Spleen (tissue), 11 donors: ENCODE measurements at regions not wholly inside any gene's neighbourhood (a gene's known extent, or its start where the extent isn't known, plus 50 kb on each side); places are given as distances from the start of the nearest gene placed in this dataset.

Source experiments
- DNase-seq: peaks from one replicate; pipeline ENCODE4 v3.0.0-alpha.2; 2020
- H3K27ac ChIP-seq, 8 donors: fragments of 200-600 bp; sonication (generic) in 7 of 8; 1 replicate in 4 of 8; 2 replicates in 4 of 8; pipeline versions ENCODE4 v1.5.0 to v1.8.0; 2016 to 2021; ENCODE audit warnings: inconsistent platforms in 4 of 8, mild to moderate bottlenecking in 4 of 8, moderate library complexity in 1 of 8
- H3K27me3 ChIP-seq, 7 donors: fragments of 200-600 bp; sonication (generic) in 6 of 7; replicated peaks in 1 of 7; 1 replicate in 4 of 7; 2 replicates in 3 of 7; pipeline versions ENCODE4 v1.5.0 to v1.8.0; 2016 to 2021; ENCODE audit warnings: inconsistent platforms in 3 of 7, mild to moderate bottlenecking in 1 of 7
- H3K36me3 ChIP-seq, 6 donors: fragments of 200-600 bp; sonication (generic) in 5 of 6; 1 replicate in 4 of 6; 2 replicates in 2 of 6; pipeline versions ENCODE4 v1.5.0 to v1.8.0; 2016 to 2021; ENCODE audit warnings: inconsistent platforms in 2 of 6
- H3K4me1 ChIP-seq, 6 donors: fragments of 200-600 bp; sonication (generic) in 5 of 6; 1 replicate in 3 of 6; 2 replicates in 3 of 6; pipeline versions ENCODE4 v1.5.0 to v1.8.0; 2016 to 2021; ENCODE audit warnings: inconsistent platforms in 3 of 6
- H3K4me3 ChIP-seq, 8 donors: fragments of 200-600 bp; sonication (generic) in 7 of 8; 1 replicate in 4 of 8; 2 replicates in 4 of 8; pipeline versions ENCODE4 v1.5.0 to v1.8.0; 2016 to 2021; ENCODE audit warnings: inconsistent platforms in 4 of 8, mild to moderate bottlenecking in 4 of 8, moderate library complexity in 2 of 8
- H3K9me3 ChIP-seq, 8 donors: fragments of 200-600 bp; sonication (generic) in 7 of 8; 1 replicate in 4 of 8; 2 replicates in 4 of 8; pipeline versions ENCODE4 v1.5.0 to v1.8.0; 2016 to 2021; ENCODE audit warnings: inconsistent platforms in 4 of 8
- POLR2A ChIP-seq, 3 donors: fragments of 450-650 bp; IDR thresholded peaks; one replicate each; pipeline ENCODE4 v1.5.1; 2017; ENCODE audit warnings: antibody characterized with exemption in 3 of 3, mild to moderate bottlenecking in 1 of 3
- POLR2AphosphoS5 ChIP-seq, 3 donors: sonication (generic); formaldehyde crosslinking; IDR thresholded peaks; one replicate each; pipeline ENCODE4 v1.5.1; 2017; ENCODE audit warnings: antibody characterized with exemption in 3 of 3
- WGBS, 5 donors: extraction: QIAGEN DNeasy Blood & Tissue Kit in 3 of 5; methylation state at CpG; one replicate each; pipeline versions ENCODE4 v1.1.5 to v1.1.7; 2013 to 2018; 5-methylcytosine and 5-hydroxymethylcytosine counted together
- intact Hi-C: fragments of 100-400 bp; cut with DNase I; formaldehyde crosslinking; loops from one replicate; pipeline ENCODE4 v1.15.0; 2023; ENCODE audit warnings: low total_unique reads
- TF ChIP-seq, protein P1 (sequence below), 11 experiments: fragments of 200-600 bp in 7 of 11; fragments of 450-650 bp in 4 of 11; sonication (generic) in 4 of 11; IDR thresholded peaks in 8 of 11; conservative IDR thresholded peaks in 3 of 11; 1 replicate in 7 of 11; 2 replicates in 4 of 11; pipeline versions ENCODE4 v1.4.0 to v1.8.0; 2016 to 2021; ENCODE audit warnings: antibody characterized with exemption in 11 of 11, inconsistent platforms in 4 of 11, mild to moderate bottlenecking in 1 of 11
- donor health status: healthy with polysubstance abuse.
- donor health status: DM: no; HTN: no; CAD: no; lungs with moderate emphysema.
- donor health status: DM: no; HTN: no; CAD: no.
- donor health status: Bipolar disorder and iron deficiency.
- donor health status: healthy.
- donor health status: DM: no; HTN: no; CAD: no.
- donor health status: DM: yes; HTN: yes; CAD: no.

- H3K27me3 ChIP-seq = no peaks in the 10 kb centered on the region
- no peaks in the 10 kb centered on the region for H3K4me1 ChIP-seq
- no peak for DNase-seq
- H3K27ac ChIP-seq = no peak overlapping the region
- H3K9me3 ChIP-seq = no peaks in the 10 kb centered on the region
- 82 to 92% (median 83%) methylated on average over 5 of the region's 5 CpGs for WGBS, 5 donors
- H3K36me3 ChIP-seq = no peaks in the 10 kb centered on the region
- no peak overlapping the region for H3K4me3 ChIP-seq
- intact Hi-C loops = no loop called here
- TF ChIP-seq, protein P1, sequence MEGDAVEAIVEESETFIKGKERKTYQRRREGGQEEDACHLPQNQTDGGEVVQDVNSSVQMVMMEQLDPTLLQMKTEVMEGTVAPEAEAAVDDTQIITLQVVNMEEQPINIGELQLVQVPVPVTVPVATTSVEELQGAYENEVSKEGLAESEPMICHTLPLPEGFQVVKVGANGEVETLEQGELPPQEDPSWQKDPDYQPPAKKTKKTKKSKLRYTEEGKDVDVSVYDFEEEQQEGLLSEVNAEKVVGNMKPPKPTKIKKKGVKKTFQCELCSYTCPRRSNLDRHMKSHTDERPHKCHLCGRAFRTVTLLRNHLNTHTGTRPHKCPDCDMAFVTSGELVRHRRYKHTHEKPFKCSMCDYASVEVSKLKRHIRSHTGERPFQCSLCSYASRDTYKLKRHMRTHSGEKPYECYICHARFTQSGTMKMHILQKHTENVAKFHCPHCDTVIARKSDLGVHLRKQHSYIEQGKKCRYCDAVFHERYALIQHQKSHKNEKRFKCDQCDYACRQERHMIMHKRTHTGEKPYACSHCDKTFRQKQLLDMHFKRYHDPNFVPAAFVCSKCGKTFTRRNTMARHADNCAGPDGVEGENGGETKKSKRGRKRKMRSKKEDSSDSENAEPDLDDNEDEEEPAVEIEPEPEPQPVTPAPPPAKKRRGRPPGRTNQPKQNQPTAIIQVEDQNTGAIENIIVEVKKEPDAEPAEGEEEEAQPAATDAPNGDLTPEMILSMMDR (IDR thresholded peaks at IDR 0.05 in 8 of 11, conservative IDR thresholded peaks at IDR 0.05 in 3 of 11) = no peak
- TF ChIP-seq POLR2A (IDR thresholded peaks at IDR 0.05) (no peak), POLR2AphosphoS5 (IDR thresholded peaks at IDR 0.05) (no peak)
Observed at GRCh38 chr17:33978889-33979288, 276.2 kb upstream of the CCL2 start.

DNA sequence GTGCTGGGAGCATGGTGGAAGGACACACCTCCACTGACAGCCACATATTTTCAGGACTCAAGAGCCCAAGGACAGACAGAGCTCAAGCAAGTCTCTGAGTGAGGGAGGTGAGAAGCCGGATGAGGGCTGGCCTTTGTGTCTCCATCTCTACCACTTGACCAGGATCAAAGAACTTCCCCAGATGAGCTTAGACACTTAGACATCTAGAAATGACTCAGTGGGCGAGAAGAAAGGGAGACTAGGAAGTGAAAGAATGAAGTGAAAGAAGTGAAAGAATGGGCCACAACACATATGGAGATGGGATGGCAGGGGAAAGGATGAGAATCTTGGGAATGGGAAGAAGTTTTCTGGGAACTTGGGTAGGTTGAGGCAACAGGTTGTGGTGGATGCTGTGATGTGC lies 274.9 kb upstream of the CCL2 start:
- H3K27me3 ChIP-seq = no peaks in the 10 kb centered on the region
- WGBS, 5 donors = 58 to 74% (median 66%) methylated on average over 2 of the region's 2 CpGs
- no peak for DNase-seq
- no peaks in the 10 kb centered on the region for H3K4me1 ChIP-seq
- H3K27ac ChIP-seq = no peak overlapping the region
- no peaks in the 10 kb centered on the region for H3K9me3 ChIP-seq
- no peaks in the 10 kb centered on the region for H3K36me3 ChIP-seq
- no peak overlapping the region for H3K4me3 ChIP-seq
- intact Hi-C loops = no loop called here
- TF ChIP-seq, protein P1 (IDR thresholded peaks at IDR 0.05 in 8 of 11, conservative IDR thresholded peaks at IDR 0.05 in 3 of 11) = no peak
- no peak for TF ChIP-seq POLR2AphosphoS5 (IDR thresholded peaks at IDR 0.05)
- no peak for TF ChIP-seq POLR2A (IDR thresholded peaks at IDR 0.05)

- Histone ChIP-seq H3K27ac (no peak overlapping the region), H3K4me1 (no peaks in the 10 kb centered on the region), H3K4me3 (no peak overlapping the region), H3K9me3 (no peaks in the 10 kb centered on the region), H3K27me3 (no peaks in the 10 kb centered on the region), H3K36me3 (no peaks in the 10 kb centered on the region)
- WGBS, 5 donors = 59 to 76% (median 70%) methylated on average over 6 of the region's 6 CpGs
- TF ChIP-seq, protein P1 (IDR thresholded peaks at IDR 0.05 in 8 of 11, conservative IDR thresholded peaks at IDR 0.05 in 3 of 11) = no peak
- TF ChIP-seq POLR2AphosphoS5 (IDR thresholded peaks at IDR 0.05) = no peak
- intact Hi-C loops = no loop called here
- DNase-seq = no peak
Observed at GRCh38 chr17:33981711-33982601, 273.1 kb upstream of the CCL2 start.

DNA sequence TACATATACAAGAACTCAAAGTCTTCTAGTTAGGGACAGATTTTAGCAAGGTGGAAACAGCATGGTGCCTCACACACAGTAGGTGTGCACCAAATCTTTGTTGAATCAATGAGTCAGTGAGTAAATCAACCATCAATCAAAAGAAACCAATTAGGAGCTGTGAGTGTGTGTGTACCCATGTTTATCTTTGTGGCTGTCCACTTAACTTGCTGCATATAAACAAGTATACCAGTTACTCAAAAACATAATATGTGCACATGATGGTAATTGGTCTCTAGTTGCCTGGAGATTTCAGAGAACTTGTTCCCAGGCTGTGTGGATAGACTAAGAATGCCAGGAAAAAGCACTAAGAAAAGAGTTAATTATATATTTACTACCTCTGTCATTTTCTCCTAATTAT lies 272.2 kb upstream of the CCL2 start:
- DNase-seq = no peak
- TF ChIP-seq, protein P1 (IDR thresholded peaks at IDR 0.05 in 8 of 11, conservative IDR thresholded peaks at IDR 0.05 in 3 of 11) = no peak
- TF ChIP-seq POLR2A (IDR thresholded peaks at IDR 0.05) = no peak
- TF ChIP-seq POLR2AphosphoS5 (IDR thresholded peaks at IDR 0.05) = no peak
- Histone ChIP-seq H3K36me3 (no peaks in the 10 kb centered on the region), H3K4me1 (no peaks in the 10 kb centered on the region), H3K4me3 (no peak overlapping the region), H3K27ac (no peak overlapping the region), H3K27me3 (no peaks in the 10 kb centered on the region), H3K9me3 (no peaks in the 10 kb centered on the region)
- intact Hi-C loops = no loop called here
